Stimulated activated memory B cell treated with anti-CD40 and anti-IgM and Interleukin-4, amounts not matched to agents 10 μg/mL and 1 μg/mL and 100 μg/mL, for 72 hours (primary cell): ENCODE measurements at regions not wholly inside any gene's neighbourhood (a gene's known extent, or its start where the extent isn't known, plus 50 kb on each side); places are given as distances from the start of the nearest gene placed in this dataset.
A peak's percentile ranks its signal among the peaks of the same experiment; 100 is the strongest.
"Not testable (repeated sequence)": the region's sequence is repeated elsewhere in the genome, so short reads cannot be mapped to it uniquely, and the experiment has no call there.

Source experiments
- ATAC-seq: fragments of 150-1000 bp; cut with Tn5 transposase; 2 replicates; pipeline ENCODE4 v1.10.0; 2021
- H3K27ac Mint-ChIP-seq: one replicate; pipeline ENCODE4 v1.8.0; 2022; ENCODE audit warnings: mild to moderate bottlenecking, mixed read lengths
- H3K27me3 Mint-ChIP-seq: one replicate; pipeline ENCODE4 v1.8.0; 2022; ENCODE audit warnings: mixed read lengths
- H3K36me3 Mint-ChIP-seq: one replicate; pipeline ENCODE4 v1.8.0; 2022; ENCODE audit warnings: mixed read lengths
- H3K4me1 Mint-ChIP-seq: one replicate; pipeline ENCODE4 v1.8.0; 2022; ENCODE audit warnings: mixed read lengths
- H3K4me3 Mint-ChIP-seq: one replicate; pipeline ENCODE4 v1.8.0; 2022; ENCODE audit warnings: mild to moderate bottlenecking, moderate library complexity, mixed read lengths
- H3K9me3 Mint-ChIP-seq: one replicate; pipeline ENCODE4 v1.8.0; 2022; ENCODE audit warnings: mixed read lengths

DNA sequence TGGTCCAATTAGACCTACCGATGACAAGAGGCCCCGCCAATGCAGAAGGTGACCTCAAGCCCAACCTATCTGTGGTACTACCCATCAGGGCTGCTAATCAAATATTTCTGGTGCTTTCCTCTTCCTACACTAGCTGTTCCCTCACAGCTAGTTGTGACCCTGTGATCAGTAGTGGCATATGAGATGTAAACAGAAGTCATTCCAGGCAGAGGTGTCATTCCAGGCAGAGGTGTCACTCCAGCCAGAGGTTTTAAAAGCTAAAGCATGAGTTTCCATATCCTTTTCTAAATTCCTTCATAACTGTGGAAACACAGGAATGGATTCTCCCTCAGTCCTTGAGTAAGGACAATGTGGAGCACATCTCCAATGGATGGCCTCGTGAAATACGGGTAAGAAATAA, 110.9 kb upstream of the DNAJC10 start:
- Mint-ChIP-seq H3K27me3 (no peaks in the 10 kb centered on the region), H3K4me1 (peaks cover 7% of the 10 kb centered on the region), H3K4me3 (no peak overlapping the region), H3K27ac (no peak overlapping the region), H3K36me3 (no peaks in the 10 kb centered on the region), H3K9me3 (no peaks in the 10 kb centered on the region)
- no peak for ATAC-seq

DNA sequence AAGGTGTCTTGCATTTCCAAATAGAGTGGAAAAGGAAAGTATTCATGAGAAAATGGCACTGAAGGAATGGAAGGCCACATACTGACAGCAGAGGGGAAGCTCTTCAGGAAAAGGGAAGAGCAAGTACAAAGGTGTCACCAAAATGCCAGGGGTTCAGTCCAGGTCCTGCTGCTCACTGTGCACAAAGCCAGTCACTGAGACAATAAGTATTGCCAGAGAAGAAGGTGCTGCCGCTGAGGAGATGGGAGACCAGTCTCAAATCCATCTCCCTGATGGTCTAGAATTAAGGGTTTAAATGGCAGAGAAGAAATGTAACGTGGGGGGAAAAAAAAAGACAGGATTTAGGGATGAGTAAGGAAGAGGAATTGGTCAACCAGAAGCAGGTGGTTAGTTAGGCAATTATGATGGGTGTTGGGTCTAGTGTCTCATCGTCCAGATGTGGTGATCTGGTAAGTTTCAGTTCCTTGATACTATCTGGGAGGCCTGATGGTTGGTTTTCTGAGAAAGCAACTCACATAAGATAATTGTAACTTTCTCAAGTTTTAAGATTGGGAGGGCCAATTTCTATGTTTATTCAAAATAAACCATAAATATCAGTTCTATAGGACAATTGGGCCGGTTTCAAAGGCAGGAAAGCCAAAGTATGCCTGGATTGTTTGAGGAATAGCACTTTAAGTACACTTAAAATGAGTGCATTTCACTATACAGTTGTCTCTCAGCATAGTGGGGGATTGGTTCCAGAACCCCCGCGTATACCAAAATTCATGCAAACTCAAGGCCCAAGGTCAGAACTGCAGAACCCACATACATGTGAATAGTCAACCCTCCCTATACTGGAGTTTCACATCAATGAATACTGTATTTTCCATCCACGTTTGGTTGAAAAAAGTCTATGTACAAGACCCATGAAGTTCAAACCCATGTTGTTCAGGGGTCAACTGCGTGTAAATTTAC, 109.1 kb upstream of the DNAJC10 start:
- H3K4me1 Mint-ChIP-seq, result peaks cover 7% of the 10 kb centered on the region
- H3K36me3 Mint-ChIP-seq, result no peaks in the 10 kb centered on the region
- peak; percentile 31 for ATAC-seq
- no peaks in the 10 kb centered on the region for H3K9me3 Mint-ChIP-seq
- no peak overlapping the region for H3K27ac Mint-ChIP-seq
- no peaks in the 10 kb centered on the region for H3K27me3 Mint-ChIP-seq
- H3K4me3 Mint-ChIP-seq, result no peak overlapping the region

DNA sequence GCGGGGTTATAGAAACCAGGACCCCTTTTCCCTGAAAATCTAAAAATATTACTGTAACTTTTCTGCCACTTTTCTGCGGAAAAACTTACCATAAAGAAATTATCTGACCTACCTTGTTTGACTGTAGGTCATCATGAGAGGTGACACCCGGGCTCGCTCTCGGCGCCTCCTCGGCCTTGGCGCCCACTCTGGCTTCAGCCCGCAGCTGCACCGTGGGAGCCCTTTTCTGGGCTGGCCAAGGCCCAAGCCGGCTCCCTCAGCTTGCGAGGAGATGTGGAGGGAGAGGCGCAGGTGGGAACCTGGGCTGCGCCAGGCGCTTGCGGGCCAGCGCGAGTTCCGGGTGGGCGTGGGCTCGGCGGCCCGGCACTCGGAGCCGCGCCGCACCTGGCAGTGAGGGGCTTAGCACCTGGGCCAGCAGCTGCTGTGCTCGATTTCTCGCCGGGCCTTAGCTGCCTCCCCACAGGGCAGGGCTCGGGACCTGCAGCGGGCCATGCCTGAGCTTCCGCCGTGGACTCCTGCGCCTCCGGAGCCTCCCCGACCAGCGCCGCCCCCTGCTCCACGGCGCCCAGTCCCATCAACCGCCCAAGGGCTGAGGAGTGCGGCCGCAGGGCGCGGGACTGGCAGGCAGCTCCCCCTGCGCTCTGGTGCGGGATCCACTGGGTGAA, 107.7 kb upstream of the DNAJC10 start:
- H3K4me3 Mint-ChIP-seq, result no peak overlapping the region
- no peak overlapping the region for H3K27ac Mint-ChIP-seq

DNA sequence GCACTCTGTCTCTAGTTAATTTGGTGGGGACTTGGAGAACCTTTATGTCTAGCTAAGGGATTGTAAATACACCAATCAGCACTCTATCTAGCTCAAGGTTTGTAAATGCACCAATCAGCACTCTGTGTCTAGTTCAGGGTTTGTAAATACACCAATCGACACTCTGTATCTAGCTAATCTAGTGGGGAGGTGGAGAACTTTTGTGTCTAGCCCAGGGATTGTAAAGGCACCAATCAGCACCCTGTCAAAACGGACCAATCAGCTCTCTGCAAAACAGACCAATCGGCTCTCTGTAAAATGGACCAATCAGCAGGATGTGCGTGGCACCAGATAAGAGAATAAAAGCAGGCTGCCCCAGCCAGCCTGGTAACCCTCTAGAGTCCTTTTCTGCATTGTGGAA, 107.1 kb upstream of the DNAJC10 start:
- not testable (repeated sequence) for H3K9me3 Mint-ChIP-seq, H3K27me3 Mint-ChIP-seq, H3K4me3 Mint-ChIP-seq, H3K4me1 Mint-ChIP-seq, H3K27ac Mint-ChIP-seq, H3K36me3 Mint-ChIP-seq, ATAC-seq

More for the DNA sequence above, 107.7 kb upstream of the DNAJC10 start:
- no peak for ATAC-seq
- Mint-ChIP-seq H3K9me3 (no peaks in the 10 kb centered on the region), H3K36me3 (no peaks in the 10 kb centered on the region), H3K4me1 (peaks cover 7% of the 10 kb centered on the region), H3K27me3 (no peaks in the 10 kb centered on the region)

DNA sequence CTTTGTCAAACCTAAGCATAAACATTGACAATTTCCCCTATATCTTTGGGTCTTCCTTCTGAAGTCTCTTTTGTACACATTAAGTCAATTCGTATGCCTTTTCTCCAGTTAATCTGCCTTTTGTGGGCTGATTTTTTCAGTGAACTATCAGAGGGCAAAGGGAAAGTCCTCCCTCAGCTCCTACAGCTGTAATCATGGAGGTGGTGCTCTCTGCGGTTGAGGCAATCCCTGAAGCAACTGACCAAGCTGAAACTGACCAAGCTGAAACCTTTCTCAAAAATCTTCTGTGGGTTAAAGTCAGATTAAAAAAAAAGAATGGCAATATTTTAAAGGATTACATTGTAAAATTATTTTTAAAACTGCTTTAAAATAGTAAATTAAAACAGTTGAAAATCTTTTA, 105.8 kb upstream of the DNAJC10 start:
- no peak overlapping the region for H3K27ac Mint-ChIP-seq
- no peak overlapping the region for H3K4me3 Mint-ChIP-seq
- no peaks in the 10 kb centered on the region for H3K36me3 Mint-ChIP-seq
- ATAC-seq, result no peak
- peaks cover 7% of the 10 kb centered on the region for H3K4me1 Mint-ChIP-seq
- H3K27me3 Mint-ChIP-seq, result no peaks in the 10 kb centered on the region
- H3K9me3 Mint-ChIP-seq, result no peaks in the 10 kb centered on the region

DNA sequence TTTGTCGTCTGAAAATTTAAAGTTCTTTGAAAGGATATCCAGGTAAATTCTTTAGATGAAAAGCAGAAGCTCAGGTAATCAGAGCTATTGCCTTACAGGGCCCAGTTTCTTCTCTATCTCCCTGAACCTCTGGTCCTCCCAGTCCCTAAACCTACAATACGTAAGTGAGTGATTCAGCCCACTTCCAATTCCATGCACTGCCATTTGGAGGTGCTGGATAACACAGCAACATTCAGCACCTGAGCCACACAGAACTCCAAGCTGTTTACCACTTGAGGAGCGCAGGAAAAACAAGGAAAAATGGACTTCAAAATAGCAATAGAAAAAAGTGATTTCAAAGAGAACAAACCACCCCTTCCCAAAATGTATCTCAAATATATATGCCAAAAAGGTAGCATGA, 105.0 kb upstream of the DNAJC10 start:
- no peak overlapping the region for H3K4me3 Mint-ChIP-seq
- H3K4me1 Mint-ChIP-seq, result peaks cover 7% of the 10 kb centered on the region
- H3K27me3 Mint-ChIP-seq, result no peaks in the 10 kb centered on the region
- no peak for ATAC-seq
- no peak overlapping the region for H3K27ac Mint-ChIP-seq
- H3K9me3 Mint-ChIP-seq, result no peaks in the 10 kb centered on the region
- no peaks in the 10 kb centered on the region for H3K36me3 Mint-ChIP-seq

DNA sequence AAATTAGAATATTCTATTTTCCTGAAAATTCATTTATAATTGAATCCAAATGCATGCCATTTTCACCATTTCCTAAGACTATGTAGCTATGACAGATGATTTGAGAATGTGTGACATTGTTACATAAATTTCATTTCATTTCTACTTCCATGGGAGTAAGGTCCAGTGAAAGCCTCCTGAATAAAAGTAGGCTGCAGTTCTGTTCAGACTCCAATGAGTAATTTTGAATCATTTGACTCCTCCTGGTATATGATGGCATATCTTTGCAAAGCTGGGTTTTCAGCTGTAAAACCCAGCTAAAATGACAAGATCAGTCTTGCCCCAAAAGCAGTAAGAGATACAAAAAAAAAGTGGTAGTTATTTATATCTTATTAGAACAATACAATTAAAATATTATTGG, 101.0 kb upstream of the DNAJC10 start:
- Mint-ChIP-seq H3K27me3 (no peaks in the 10 kb centered on the region), H3K4me1 (no peaks in the 10 kb centered on the region), H3K27ac (no peak overlapping the region), H3K36me3 (no peaks in the 10 kb centered on the region), H3K9me3 (no peaks in the 10 kb centered on the region), H3K4me3 (no peak overlapping the region)
- no peak for ATAC-seq

DNA sequence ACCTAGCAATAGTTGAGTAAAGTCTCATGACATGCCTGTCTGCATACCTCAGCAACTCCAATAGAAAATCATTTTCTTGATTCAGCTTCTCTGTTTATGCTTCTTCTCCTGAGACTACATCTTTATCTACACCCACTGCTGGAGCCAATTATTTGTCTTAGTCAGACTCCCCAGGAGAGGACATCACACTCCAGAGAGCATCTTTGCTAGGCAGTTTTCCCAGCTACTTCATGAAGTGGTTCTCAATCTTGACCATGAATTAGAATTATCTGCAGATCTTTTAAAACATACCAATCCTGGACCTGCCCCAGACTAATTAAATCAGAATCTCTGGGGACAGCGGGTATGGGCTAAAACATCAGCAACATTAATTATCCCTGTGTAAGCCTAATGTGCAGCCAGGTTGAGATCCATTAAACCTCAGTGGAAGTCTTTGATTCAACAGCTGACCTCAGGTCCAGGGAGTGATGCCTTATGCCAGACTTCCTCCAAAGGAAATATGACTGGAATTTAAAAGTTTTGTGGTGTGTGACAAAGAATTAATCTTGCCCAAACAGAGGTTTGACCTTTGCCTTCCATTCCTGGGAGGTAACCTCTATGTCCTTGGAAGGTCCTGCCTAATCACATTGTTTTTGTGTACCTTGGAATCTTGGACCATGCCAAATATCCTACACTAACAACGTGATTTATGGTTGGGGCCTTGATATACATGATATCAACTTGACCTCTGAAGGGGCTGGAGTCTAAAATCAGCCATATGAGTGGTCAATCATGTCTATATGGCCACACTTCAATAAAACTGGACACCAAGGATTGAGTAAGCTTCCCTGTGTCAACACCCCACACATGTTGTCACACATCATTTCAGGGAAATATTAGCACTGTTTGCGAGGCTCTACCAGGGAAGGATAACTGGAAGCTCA, 99.3 kb upstream of the DNAJC10 start:
- no peak for ATAC-seq
- Mint-ChIP-seq H3K9me3 (no peaks in the 10 kb centered on the region), H3K27ac (no peak overlapping the region), H3K4me3 (no peak overlapping the region), H3K27me3 (no peaks in the 10 kb centered on the region), H3K36me3 (no peaks in the 10 kb centered on the region), H3K4me1 (no peaks in the 10 kb centered on the region)

DNA sequence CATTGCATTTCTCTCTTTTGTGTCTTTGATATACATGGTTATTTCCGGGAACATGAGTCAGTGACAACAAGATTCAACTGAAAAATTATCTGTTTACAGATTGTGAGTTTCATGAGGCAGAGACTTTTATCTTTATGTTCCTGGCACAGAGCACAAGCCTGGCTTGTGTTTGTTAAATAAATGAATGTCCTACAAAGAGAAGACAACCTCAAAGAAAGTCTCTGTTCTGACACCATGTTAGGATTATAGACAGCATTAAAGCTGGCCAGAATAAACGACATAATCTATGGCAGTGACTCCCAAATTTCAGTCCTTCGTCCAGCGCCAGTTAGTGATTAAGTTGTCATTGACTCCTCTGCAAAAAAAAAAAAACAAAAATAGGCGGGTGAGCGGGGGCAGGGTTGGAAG, 97.4 kb upstream of the DNAJC10 start:
- Mint-ChIP-seq H3K4me1 (no peaks in the 10 kb centered on the region), H3K36me3 (no peaks in the 10 kb centered on the region), H3K9me3 (no peaks in the 10 kb centered on the region), H3K27ac (no peak overlapping the region), H3K27me3 (no peaks in the 10 kb centered on the region), H3K4me3 (no peak overlapping the region)
- ATAC-seq, result no peak

DNA sequence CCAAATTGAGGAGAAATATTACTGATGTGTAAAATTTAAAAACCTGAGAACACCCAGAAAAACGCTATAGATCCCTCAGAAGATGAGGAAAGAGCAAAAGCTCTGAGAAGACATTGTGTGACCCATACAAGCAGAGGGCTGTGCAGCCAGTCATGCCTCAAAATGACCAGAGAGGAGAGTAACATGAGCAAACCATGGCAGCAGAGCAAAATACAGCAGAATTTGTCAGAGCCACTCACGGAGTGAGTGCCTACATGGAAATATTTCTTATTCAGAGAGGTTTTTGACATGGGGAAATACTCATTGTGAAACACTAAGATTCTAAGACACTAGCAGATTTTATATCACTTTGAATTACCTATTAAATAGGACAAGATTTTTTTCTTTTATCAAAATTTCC, 96.8 kb upstream of the DNAJC10 start:
- Mint-ChIP-seq H3K9me3 (no peaks in the 10 kb centered on the region), H3K4me1 (no peaks in the 10 kb centered on the region), H3K36me3 (no peaks in the 10 kb centered on the region), H3K4me3 (no peak overlapping the region), H3K27me3 (no peaks in the 10 kb centered on the region), H3K27ac (no peak overlapping the region)
- ATAC-seq, result no peak

DNA sequence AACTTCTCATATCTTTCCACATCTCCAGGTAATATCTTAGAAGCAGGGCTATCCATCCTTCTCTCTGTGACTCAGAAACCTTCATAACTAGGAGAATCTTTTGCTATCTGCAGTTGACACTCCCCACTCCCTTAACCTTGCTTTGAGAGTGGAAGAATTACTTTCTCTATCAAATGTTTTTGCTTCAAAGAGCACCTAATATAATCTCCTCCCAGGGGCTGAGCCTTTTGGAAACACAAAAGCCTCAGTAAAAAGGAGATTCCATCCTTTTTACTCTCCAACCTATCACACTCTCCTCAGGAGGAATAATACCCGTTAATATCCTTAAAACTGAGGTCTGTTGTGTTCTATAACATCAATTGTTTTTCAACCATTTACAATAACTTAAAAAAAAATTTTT, 94.9 kb upstream of the DNAJC10 start:
- no peak overlapping the region for H3K27ac Mint-ChIP-seq
- H3K4me1 Mint-ChIP-seq, result no peaks in the 10 kb centered on the region
- ATAC-seq, result no peak
- no peaks in the 10 kb centered on the region for H3K27me3 Mint-ChIP-seq
- no peak overlapping the region for H3K4me3 Mint-ChIP-seq
- no peaks in the 10 kb centered on the region for H3K36me3 Mint-ChIP-seq
- H3K9me3 Mint-ChIP-seq, result no peaks in the 10 kb centered on the region

DNA sequence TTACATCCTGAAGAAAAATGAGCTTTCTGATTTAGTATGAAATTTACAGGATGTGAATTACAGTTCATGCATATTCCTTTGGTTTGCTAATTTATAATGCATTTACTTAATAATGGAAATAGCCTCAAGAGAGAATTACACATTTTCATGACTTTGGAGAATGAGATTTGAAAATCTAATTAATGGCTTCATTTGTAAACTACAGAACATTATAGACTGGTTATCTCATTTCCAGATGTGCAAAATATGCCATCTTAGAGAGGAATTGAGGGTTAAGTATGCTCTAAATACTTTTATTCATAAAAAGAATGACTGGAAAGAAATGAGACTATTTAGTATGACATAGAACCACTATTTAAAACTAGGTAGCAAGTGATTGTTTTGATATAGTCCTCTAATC, 94.2 kb upstream of the DNAJC10 start:
- ATAC-seq, result no peak
- Mint-ChIP-seq H3K36me3 (no peaks in the 10 kb centered on the region), H3K9me3 (no peaks in the 10 kb centered on the region), H3K27me3 (no peaks in the 10 kb centered on the region), H3K4me3 (no peak overlapping the region), H3K27ac (no peak overlapping the region), H3K4me1 (no peaks in the 10 kb centered on the region)

DNA sequence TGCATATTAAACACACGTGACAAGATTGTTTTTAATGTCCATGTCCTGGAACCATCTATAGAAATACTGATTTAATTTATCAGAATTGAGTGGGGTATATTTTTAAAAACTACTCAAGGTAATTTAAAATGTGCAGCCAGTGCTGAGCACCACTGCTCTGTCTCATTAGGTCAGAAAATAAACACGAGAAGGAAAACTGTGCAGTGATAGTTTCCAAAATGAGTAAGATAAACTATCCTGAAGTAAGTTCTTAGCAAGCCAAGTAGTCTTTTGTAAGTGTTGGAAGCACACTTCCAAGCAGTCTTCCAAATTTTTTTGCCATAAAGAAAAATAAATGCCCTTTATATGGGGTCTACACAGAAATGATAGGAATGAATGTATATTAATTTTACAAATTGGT, 93.8 kb upstream of the DNAJC10 start:
- Mint-ChIP-seq H3K27me3 (no peaks in the 10 kb centered on the region), H3K4me1 (no peaks in the 10 kb centered on the region), H3K9me3 (no peaks in the 10 kb centered on the region), H3K4me3 (no peak overlapping the region), H3K36me3 (no peaks in the 10 kb centered on the region), H3K27ac (no peak overlapping the region)
- ATAC-seq, result no peak

DNA sequence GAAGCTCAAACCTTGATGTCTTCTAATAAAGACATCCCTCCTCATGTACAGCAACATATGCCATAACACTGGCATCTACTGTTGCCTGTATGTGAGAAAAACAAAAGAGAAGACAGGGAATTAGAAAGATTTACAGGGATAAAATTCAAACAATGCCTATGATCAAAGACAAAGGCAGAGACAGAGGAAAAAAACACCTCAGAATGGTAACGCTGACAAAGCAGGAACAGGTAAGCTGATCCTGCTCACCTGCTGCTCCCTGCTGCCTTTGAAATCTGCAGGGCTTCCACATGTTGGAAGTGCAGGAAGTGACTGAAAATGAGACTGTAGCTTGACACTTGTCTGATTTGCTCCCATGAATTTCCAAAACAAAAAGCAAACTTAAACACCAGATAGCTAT, 90.2 kb upstream of the DNAJC10 start:
- no peak for ATAC-seq
- no peak overlapping the region for H3K27ac Mint-ChIP-seq
- H3K4me1 Mint-ChIP-seq, result no peaks in the 10 kb centered on the region
- H3K4me3 Mint-ChIP-seq, result no peak overlapping the region
- no peaks in the 10 kb centered on the region for H3K36me3 Mint-ChIP-seq
- H3K9me3 Mint-ChIP-seq, result no peaks in the 10 kb centered on the region
- H3K27me3 Mint-ChIP-seq, result no peaks in the 10 kb centered on the region

DNA sequence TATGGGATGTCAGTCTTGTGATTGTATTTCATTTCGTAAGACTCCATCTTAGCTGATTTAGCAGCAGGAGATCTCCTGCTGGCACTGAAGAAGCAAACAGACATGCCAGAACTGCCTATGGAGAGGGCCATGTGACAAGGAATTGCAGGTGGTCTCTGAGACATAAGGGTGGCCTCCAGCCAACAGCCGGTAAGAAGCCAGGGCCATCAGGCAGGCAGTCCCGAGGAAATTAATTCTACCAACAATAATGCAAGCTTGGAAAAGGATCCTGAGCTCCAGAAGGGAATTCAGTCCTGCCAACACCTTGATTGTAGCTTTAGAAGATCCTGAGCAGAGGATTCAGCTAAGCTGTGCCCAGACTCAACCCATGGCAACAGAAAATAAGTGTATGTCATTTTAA, 87.1 kb upstream of the DNAJC10 start:
- H3K27me3 Mint-ChIP-seq, result no peaks in the 10 kb centered on the region
- no peaks in the 10 kb centered on the region for H3K4me1 Mint-ChIP-seq
- H3K36me3 Mint-ChIP-seq, result no peaks in the 10 kb centered on the region
- H3K27ac Mint-ChIP-seq, result no peak overlapping the region
- H3K4me3 Mint-ChIP-seq, result no peak overlapping the region
- no peaks in the 10 kb centered on the region for H3K9me3 Mint-ChIP-seq
- no peak for ATAC-seq
